GM18907 (cell line): ENCODE measurements at regions not wholly inside any gene's neighbourhood (a gene's known extent, or its start where the extent isn't known, plus 50 kb on each side); places are given as distances from the start of the nearest gene placed in this dataset.
"Not testable (repeated sequence)": the region's sequence is repeated elsewhere in the genome, so short reads cannot be mapped to it uniquely, and the experiment has no call there.

Experiments
- ATAC-seq: cut with Tn5 transposase; IDR thresholded peaks from one replicate; pipeline ENCODE4 v1.9.1; 2021; ENCODE audit warnings: mild to moderate bottlenecking, moderate library complexity; ENCODE audit not compliant: unreplicated experiment

DNA sequence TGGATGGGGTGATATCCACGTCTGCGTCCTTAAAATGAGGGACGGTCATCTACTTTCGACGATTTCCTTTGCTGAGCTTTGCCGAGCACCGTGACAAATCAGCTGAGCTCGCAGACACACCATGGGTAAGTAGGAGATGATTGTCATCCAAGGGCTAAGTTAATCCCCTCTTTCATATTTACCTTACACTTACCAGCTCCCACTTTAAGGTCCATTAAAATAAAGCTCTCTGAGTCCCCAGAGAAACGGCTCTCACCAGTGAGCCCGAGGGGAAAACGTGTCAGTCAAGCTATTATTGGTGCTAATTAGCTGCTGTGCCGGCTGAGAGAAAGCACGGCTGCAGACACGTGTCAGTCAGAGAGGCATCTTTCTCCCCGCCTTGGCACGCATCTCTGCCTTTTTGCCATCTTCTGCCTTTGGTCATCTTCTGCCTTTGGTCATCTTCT lies 72.2 kb downstream of the CRLF2 start:
- no peak for ATAC-seq

- ATAC-seq = no peak
Measured at GRCh38 chrX:1139185-1139500, 73.3 kb downstream of the CRLF2 start.

GRCh38 chrX:1138476-1139184 lies 73.8 kb downstream of the CRLF2 start:
- ATAC-seq = no peak

- ATAC-seq = no peak
Measured at GRCh38 chrX:1137531-1137930, 74.9 kb downstream of the CRLF2 start.

GRCh38 chrX:1136582-1136981 lies 75.9 kb downstream of the CRLF2 start:
- ATAC-seq = not testable (repeated sequence)

- ATAC-seq = no peak
Measured at GRCh38 chrX:1134976-1135375, 77.5 kb downstream of the CRLF2 start.

DNA sequence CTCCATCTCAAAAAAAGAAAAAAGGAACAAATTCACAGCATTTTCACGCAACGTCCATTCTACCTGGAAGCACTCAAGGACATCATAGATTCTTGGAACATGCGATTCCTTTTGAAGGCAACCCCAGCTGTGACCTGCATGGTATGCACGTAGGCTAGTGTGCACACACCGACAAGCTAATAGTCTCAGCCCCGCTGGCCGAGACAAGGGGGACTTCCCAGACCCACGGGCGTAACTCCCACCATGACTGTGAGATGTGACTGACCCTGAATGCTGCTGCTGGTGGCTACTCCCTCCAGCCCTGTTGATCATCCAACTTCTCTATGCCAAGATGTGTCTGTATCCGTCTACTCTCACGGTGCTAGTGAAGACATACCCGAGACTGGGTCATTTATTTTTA lies 78.3 kb downstream of the CRLF2 start:
- ATAC-seq = no peak

DNA sequence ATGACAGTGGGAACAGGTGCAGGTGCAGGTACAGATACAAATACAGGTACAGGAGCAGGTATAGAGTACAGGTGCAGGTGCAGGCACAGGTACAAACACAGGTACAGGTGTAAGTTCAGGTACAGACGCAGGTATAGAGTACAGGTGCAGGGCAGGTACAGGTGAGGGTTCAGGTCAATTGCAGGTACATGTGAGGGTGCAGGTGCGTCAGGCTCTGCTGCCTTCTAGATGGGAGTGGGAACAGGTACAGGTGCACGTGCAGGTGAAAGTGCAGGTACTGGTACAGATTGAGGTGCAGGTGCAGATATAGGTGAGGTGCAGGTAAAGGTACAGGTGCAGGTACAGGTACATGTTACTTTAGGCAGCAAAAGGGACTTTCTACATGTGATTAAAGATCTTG lies 85.7 kb downstream of the CRLF2 start:
- ATAC-seq = no peak

DNA sequence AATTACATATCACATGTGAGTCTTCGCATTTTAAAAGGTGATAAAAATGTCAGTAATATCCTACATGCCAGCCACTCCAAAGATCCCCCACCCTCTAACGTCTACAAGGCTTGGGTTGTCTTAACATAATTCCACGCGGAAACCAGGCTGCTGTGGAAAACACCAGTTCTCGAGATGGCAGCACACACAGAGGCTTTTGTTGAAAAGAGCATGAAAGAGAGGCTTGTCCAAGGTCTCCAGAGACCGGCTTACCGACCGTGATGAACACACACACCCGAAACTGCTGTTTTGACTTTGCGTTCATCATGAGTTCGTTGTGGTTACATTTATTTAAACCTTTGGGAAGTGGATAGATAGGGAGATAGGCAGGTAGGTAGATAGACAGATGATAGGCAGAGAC lies 87.9 kb downstream of the CRLF2 start:
- no peak for ATAC-seq

GRCh38 chrX:1122851-1123250 lies 89.6 kb downstream of the CRLF2 start:
- ATAC-seq = not testable (repeated sequence)

DNA sequence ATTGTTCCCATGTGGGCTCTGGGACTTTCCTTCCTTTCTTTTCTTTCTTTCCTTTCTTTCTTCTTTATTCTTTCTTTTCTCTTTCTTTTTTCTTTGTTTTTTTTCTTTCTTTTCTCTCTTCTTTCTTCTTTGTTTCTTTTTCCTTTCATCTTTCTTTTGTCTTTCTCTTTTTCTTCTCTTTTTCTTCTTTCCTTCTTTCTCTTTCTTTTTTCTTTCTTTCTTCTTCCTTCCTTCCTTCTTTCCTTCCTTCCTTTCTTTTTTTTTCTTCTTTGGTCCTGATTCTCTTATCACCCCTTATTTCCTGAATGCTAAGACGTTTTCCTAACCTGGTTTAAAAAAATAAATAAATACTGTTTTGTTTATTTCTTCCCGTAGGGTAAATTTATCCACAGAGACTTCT lies 93.2 kb downstream of the CRLF2 start:
- no peak for ATAC-seq

- no peak for ATAC-seq
Measured at GRCh38 chrX:1118572-1119199, 93.8 kb downstream of the CRLF2 start.

GRCh38 chrX:1115411-1115810 lies 97.0 kb downstream of the CRLF2 start:
- not testable (repeated sequence) for ATAC-seq

DNA sequence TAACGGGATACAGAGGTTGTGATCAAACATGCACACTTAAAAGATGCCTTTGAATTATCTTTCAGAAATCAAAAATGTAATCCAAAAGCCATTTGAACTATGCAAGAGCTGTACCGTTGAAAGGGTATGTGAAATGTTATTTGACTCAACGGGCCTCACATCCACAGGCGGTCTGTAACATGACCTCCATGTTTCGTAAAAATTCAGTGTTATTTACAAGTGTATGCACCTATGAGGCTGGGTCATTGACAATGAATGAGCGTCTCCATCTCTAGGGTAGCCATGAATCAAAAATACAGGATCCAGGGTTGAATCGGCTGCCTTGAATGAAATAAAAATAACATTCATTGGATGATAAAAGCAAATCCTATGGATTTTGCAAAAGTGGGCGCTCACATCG lies 100.1 kb downstream of the CRLF2 start:
- ATAC-seq = no peak

DNA sequence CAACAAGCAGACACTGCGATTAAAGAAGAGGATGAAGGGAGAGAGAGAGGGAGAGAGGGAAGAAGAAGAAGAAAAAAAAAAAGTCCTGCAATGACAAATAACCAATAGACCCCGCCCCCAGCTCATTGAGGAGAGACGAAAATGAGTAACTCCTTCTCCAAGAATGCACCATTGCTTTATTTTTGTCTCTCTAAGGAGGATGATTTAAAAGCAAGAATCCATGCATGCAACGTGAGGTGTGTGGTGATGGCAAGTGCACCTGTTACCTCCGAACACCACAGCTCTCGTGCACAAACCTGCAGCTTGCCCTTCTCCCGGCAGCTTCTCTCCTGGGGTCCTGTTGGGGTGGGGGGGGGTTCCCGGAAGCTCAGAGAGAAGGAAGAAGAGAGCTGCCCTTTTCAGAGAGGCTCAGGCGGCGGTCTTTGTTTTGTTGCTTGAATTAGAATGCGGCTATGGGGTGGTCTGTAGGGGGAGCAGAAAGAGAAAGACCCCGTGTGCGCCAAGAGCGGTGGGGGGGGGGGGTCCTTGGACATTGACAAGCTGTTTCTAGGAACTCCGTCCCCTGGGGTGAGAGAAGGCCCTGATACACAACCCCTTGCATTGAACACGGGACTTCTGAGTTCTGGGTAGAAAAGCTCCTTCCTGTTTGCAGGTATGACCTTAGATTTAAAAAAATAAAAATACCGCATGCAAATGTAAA lies 100.7 kb downstream of the CRLF2 start:
- no peak for ATAC-seq

DNA sequence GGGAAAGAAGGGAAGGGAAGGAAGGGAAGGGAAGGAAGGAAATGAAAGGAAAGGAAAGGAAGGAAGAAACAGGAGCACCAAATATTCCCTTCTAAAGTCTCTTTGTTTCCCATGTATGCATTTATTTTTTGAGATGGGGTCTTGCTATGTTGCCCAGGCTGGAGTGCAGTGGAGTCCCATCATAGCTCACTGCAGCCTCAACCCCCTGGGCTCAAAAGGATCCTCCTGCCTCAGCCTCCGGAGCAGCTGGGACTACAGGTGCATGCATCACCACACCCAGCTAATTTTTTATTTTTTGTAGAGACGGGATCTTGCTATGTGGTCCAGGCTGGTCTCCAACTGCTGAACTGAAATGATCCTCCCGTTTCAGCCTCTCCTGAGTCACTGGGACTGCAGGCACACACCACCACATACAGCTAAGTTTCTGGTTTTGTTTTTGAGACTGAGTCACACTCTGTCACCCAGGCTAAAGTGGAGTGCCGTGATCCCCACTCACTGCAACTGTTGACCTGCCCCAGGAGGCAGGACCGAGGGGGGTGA lies 102.8 kb downstream of the CRLF2 start:
- no peak for ATAC-seq

DNA sequence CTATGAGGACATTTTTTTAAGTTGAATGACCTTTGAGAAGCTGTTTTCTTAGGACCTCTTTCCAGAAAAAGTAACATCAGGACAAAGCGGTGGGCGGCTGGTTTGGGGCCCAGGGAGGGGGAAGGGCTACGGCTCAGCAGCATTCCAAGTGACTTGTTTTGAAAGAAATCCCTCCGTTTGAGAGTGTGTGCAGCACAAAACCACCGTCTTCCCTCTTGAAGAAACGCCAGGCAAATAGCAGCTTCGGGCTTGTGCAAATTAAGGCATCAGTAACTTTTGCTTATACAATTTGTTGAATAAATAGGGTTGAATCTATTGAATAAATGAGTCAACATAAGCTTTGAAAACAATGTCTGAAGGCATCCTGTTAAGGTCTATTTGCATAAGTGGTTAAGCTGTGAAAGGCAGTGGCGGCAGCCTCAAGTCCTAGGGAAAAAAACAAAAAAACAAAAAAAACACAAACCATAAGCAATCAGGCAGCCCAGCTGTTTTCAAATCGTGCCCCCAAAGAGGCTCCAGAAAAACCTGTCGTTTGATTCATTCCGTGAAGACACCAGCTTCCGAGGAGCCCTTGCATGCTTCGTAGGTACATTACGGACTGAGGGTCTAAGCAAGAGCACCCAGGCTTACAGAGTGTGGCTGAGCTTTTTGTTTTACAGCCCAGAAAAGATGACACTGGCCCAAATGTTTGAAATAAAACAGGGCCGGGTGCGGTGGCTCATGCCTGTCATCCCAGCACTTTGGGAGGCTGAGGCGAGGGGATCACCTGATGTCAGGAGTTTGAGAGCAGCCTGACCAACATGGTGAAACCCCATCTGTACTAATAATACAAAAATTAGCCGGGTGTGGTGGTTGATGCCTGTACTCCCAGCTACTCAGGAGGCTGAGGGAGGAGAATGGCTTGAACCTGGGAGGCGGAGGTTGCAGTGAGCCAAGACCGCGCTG lies 103.7 kb downstream of the CRLF2 start:
- ATAC-seq = no peak

DNA sequence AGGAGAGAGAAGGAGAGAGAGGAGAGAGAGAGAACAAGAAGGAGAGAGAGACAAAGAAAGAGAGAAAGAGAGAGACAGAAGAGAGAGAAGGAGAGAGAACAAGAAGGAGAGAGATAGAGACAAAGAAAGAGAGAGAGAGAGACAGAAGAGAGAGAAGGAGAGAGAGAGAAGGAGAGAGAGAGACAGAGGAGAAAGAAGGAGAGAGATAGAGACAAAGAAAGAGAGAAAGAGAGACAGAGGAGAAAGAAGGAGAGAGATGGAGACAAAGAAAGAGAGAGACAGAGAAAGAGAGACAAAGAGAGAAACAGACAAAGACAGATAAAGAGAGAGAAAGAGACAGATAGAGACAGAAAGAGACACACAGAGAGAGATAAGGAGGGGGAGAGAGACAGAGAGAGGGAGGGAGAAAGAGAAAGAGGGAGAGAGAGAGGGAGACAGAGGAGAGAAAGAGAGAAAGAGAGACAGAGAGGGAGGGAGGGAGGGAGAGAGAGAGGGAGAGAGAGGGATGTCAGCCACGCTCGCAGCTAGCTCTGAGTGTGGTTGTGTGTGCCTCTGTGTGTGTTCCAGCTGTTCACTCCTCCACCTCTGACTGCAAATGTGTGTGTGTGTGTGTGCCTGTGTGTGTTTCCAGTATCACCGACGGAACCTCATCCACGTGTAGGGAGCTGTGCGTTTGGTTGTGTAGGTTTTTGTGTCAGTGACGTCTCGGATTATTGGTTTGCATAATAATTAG lies 105.8 kb downstream of the CRLF2 start:
- no peak for ATAC-seq

DNA sequence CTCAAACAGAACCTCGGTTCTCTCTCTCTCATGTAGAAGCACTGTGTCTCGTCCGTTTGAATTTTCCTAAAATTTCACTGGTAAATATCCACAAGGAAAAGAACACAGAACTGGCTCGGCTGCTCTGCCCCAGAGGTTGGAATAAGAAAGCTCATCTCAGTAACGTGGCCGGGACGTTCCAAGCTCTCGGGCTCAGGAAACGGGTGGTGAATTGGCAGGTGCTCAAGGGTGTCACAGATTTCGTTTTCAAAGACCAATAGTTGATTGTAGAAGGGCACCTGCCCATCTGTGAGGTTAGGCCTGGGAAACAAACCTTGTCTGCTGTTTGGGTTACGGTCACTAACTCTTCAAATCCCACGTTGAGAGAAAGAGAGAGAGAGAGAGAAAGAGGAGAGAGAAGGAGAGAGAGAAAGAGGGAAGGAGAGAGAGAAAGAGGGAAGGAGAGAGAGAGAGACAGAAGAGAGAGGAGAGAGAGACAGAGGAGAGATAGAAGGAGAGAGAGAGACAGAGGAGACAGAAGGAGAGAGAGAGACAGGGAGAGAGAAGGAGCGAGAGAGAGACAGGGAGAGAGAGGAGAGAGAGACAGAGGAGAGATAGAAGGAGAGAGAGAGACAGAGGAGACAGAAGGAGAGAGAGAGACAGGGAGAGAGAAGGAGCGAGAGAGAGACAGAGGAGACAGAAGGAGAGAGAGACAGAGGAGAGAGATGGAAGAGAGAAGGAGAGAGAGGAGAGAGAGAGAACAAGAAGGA lies 106.6 kb downstream of the CRLF2 start:
- ATAC-seq = no peak
